ENCODE measurements at regions not wholly inside any gene's neighbourhood (a gene's known extent, or its start where the extent isn't known, plus 50 kb on each side); places are given as distances from the start of the nearest gene placed in this dataset.

GRCh38 chr4:103403619-103404018 is 205.5 kb upstream of the CENPE start:
- CTCF ChIA-PET: no interaction called here
- H3K9me3 Mint-ChIP-seq (ENCODE audit: insufficient read depth): no peaks in the 10 kb centered on the region
- H4K20me1 ChIP-seq (ENCODE audit: control insufficient read depth, insufficient read depth, low read length, poor library complexity, severe bottlenecking): no peaks in the 10 kb centered on the region
- H3K27ac Mint-ChIP-seq: no peak overlapping the region
- H2AFZ ChIP-seq (ENCODE audit: insufficient read depth, low read depth, low read length, poor library complexity, severe bottlenecking): no peak overlapping the region
- no peaks in the 10 kb centered on the region for H3K27me3 Mint-ChIP-seq
- no peak overlapping the region for H3K4me3 ChIP-seq (ENCODE audit: control extremely low read depth in 1 of 5, extremely low read depth in 1 of 5, insufficient read depth in 1 of 5, low read depth in 2 of 5, low read length in 4 of 5)
- POLR2A ChIA-PET: no interaction called here
- TF ChIP-seq EZH2 (IDR thresholded peaks at IDR 0.05; ENCODE audit: borderline replicate concordance, insufficient read depth, low read depth, low read length, poor library complexity, severe bottlenecking) (no peak), CTCF (IDR thresholded peaks at IDR 0.05) (no peak)
- no peak overlapping the region for H3K4me2 ChIP-seq (replicated peaks; ENCODE audit: low read depth, low read length, poor library complexity, severe bottlenecking)
- H3K4me3 Mint-ChIP-seq: no peak overlapping the region
- H3K79me2 ChIP-seq (ENCODE audit: control insufficient read depth, insufficient read depth, low read length): no peaks in the 10 kb centered on the region
- intact Hi-C loops (cut with micrococcal nuclease): no loop called here
- H3K9ac ChIP-seq (ENCODE audit: low read length): no peak overlapping the region
- no peaks in the 10 kb centered on the region for H3K4me1 ChIP-seq (ENCODE audit: control insufficient read depth in 2 of 2, insufficient read depth in 2 of 2, low read length in 2 of 2)
- H3K36me3 ChIP-seq (replicated peaks in 1 of 2; ENCODE audit: control extremely low read depth in 1 of 2, control insufficient read depth in 1 of 2, extremely low read depth in 1 of 2, insufficient read depth in 2 of 2, low read length in 1 of 2): no peaks in the 10 kb centered on the region
- DNase-seq (no peak), ATAC-seq (ENCODE audit: low read depth) (no peak)
- H3K27me3 ChIP-seq (replicated peaks in 1 of 4; ENCODE audit: control extremely low read depth in 1 of 4, control insufficient read depth in 3 of 4, insufficient read depth in 4 of 4, low read length in 3 of 4): no peaks in the 10 kb centered on the region
- no peaks in the 10 kb centered on the region for H3K9me3 ChIP-seq (ENCODE audit: control extremely low read depth in 1 of 3, control insufficient read depth in 2 of 3, insufficient read depth in 1 of 3, low read length in 2 of 3)
- no peak overlapping the region for H3K27ac ChIP-seq (ENCODE audit: low read length in 2 of 2)
- H3K4me1 Mint-ChIP-seq: no peaks in the 10 kb centered on the region
- 33% methylated on average over 1 of the region's 2 CpGs for WGBS (ENCODE audit: insufficient coverage)

- TF ChIP-seq CTCF (IDR thresholded peaks at IDR 0.05): no peak
- TF ChIP-seq EZH2 (IDR thresholded peaks at IDR 0.05; ENCODE audit: borderline replicate concordance, insufficient read depth, low read depth, low read length, poor library complexity, severe bottlenecking): no peak
- no peak overlapping the region for H3K4me3 ChIP-seq (ENCODE audit: control extremely low read depth in 1 of 5, extremely low read depth in 1 of 5, insufficient read depth in 1 of 5, low read depth in 2 of 5, low read length in 4 of 5)
- H3K4me1 Mint-ChIP-seq: no peaks in the 10 kb centered on the region
- H3K9me3 ChIP-seq (ENCODE audit: control extremely low read depth in 1 of 3, control insufficient read depth in 2 of 3, insufficient read depth in 1 of 3, low read length in 2 of 3): no peaks in the 10 kb centered on the region
- no peak overlapping the region for H3K9ac ChIP-seq (ENCODE audit: low read length)
- no peak overlapping the region for H2AFZ ChIP-seq (ENCODE audit: insufficient read depth, low read depth, low read length, poor library complexity, severe bottlenecking)
- no peak overlapping the region for H3K27ac ChIP-seq (ENCODE audit: low read length in 2 of 2)
- H3K9me3 Mint-ChIP-seq (ENCODE audit: insufficient read depth): no peaks in the 10 kb centered on the region
- POLR2A ChIA-PET: no interaction called here
- CTCF ChIA-PET: no interaction called here
- H3K27ac Mint-ChIP-seq: no peak overlapping the region
- H3K4me3 Mint-ChIP-seq: no peak overlapping the region
- no peak overlapping the region for H3K4me2 ChIP-seq (replicated peaks; ENCODE audit: low read depth, low read length, poor library complexity, severe bottlenecking)
- no peaks in the 10 kb centered on the region for H4K20me1 ChIP-seq (ENCODE audit: control insufficient read depth, insufficient read depth, low read length, poor library complexity, severe bottlenecking)
- H3K27me3 ChIP-seq (replicated peaks in 1 of 4; ENCODE audit: control extremely low read depth in 1 of 4, control insufficient read depth in 3 of 4, insufficient read depth in 4 of 4, low read length in 3 of 4): no peaks in the 10 kb centered on the region
- no peak for DNase-seq
- no peaks in the 10 kb centered on the region for H3K79me2 ChIP-seq (ENCODE audit: control insufficient read depth, insufficient read depth, low read length)
- intact Hi-C loops (cut with micrococcal nuclease): no loop called here
- H3K4me1 ChIP-seq (ENCODE audit: control insufficient read depth in 2 of 2, insufficient read depth in 2 of 2, low read length in 2 of 2): no peaks in the 10 kb centered on the region
- no peak for ATAC-seq (ENCODE audit: low read depth)
- no peaks in the 10 kb centered on the region for H3K27me3 Mint-ChIP-seq
- no CpG with 5 or more reads among the region's 2 CpGs for WGBS (ENCODE audit: insufficient coverage)
- no peaks in the 10 kb centered on the region for H3K36me3 ChIP-seq (replicated peaks in 1 of 2; ENCODE audit: control extremely low read depth in 1 of 2, control insufficient read depth in 1 of 2, extremely low read depth in 1 of 2, insufficient read depth in 2 of 2, low read length in 1 of 2)
These were observed 204.1 kb upstream of the CENPE start for GRCh38 chr4:103402198-103402597.

Data from B cell (primary cell).